Thyroid gland (tissue), 4 donors: ENCODE measurements at regions not wholly inside any gene's neighbourhood (a gene's known extent, or its start where the extent isn't known, plus 50 kb on each side); places are given as distances from the start of the nearest gene placed in this dataset.

ENCODE experiments used
- DNase-seq, 2 donors: peaks; one replicate each; pipeline ENCODE4 v3.0.0-alpha.2; 2019
- H3K27ac ChIP-seq, 3 donors: fragments of 200-600 bp; sonication (generic); 1 replicate in 2 of 3; 2 replicates in 1 of 3; pipeline ENCODE4 v1.5.1; 2016 to 2019; ENCODE audit warnings: mild to moderate bottlenecking in 1 of 3, moderate library complexity in 1 of 3
- H3K27me3 ChIP-seq: fragments of 200-600 bp; sonication (generic); one replicate; pipeline ENCODE4 v1.5.1; 2019
- H3K36me3 ChIP-seq, 2 donors: fragments of 200-600 bp; sonication (generic); one replicate each; pipeline ENCODE4 v1.5.1; 2016 to 2019
- H3K4me1 ChIP-seq, 2 donors: fragments of 200-600 bp; sonication (generic); one replicate each; pipeline ENCODE4 v1.5.1; 2017 to 2019
- H3K4me3 ChIP-seq, 3 donors: fragments of 200-600 bp; sonication (generic); replicated peaks in 1 of 3; 1 replicate in 2 of 3; 2 replicates in 1 of 3; pipeline ENCODE4 v1.5.1; 2016; ENCODE audit warnings: mild to moderate bottlenecking in 1 of 3
- H3K9me3 ChIP-seq: fragments of 200-600 bp; sonication (generic); one replicate; pipeline ENCODE4 v1.5.1; 2017
- CTCF ChIP-seq, 6 experiments: fragments of 200-600 bp in 3 of 6; fragments of 450-650 bp in 3 of 6; sonication (generic) in 3 of 6; IDR thresholded peaks; one replicate each; pipeline ENCODE4 v1.5.1; 2016 to 2019; ENCODE audit warnings: antibody characterized with exemption in 6 of 6, mild to moderate bottlenecking in 2 of 6, inconsistent platforms in 1 of 6, moderate library complexity in 1 of 6
- POLR2A ChIP-seq, 2 donors: fragments of 450-650 bp; IDR thresholded peaks; one replicate each; pipeline ENCODE4 v1.6.1; 2017; ENCODE audit warnings: antibody characterized with exemption in 2 of 2, mild to moderate bottlenecking in 2 of 2, moderate library complexity in 1 of 2
- WGBS, 2 donors: methylation state at CpG; one replicate each; pipeline ENCODE4 v1.1.5; 2017; 5-methylcytosine and 5-hydroxymethylcytosine counted together
- intact Hi-C: fragments of 100-400 bp; cut with DNase I; formaldehyde crosslinking; loops from one replicate; pipeline ENCODE4 v1.15.1; 2023

GRCh38 chr1:177812144-177812543 is 157.7 kb downstream of the SEC16B start:
- Histone ChIP-seq H3K4me3 (no peak overlapping the region), H3K36me3 (no peaks in the 10 kb centered on the region), H3K27ac (no peak overlapping the region), H3K4me1 (no peaks in the 10 kb centered on the region), H3K27me3 (no peaks in the 10 kb centered on the region), H3K9me3 (no peaks in the 10 kb centered on the region)
- TF ChIP-seq POLR2A (IDR thresholded peaks at IDR 0.05) (no peak), CTCF (IDR thresholded peaks at IDR 0.05) (no peak)
- DNase-seq, result no peak
- 81 to 86% methylated on average over 3 of the region's 3 CpGs for WGBS, 2 donors
- intact Hi-C loops, result no loop called here

GRCh38 chr1:177811429-177811828 is 158.4 kb downstream of the SEC16B start:
- no peak for DNase-seq
- Histone ChIP-seq H3K27me3 (no peaks in the 10 kb centered on the region), H3K36me3 (no peaks in the 10 kb centered on the region), H3K9me3 (no peaks in the 10 kb centered on the region), H3K4me1 (no peaks in the 10 kb centered on the region), H3K4me3 (no peak overlapping the region), H3K27ac (no peak overlapping the region)
- intact Hi-C loops, result no loop called here
- 75 to 81% methylated on average over 5 of the region's 5 CpGs for WGBS, 2 donors
- TF ChIP-seq CTCF (IDR thresholded peaks at IDR 0.05), result no peak
- TF ChIP-seq POLR2A (IDR thresholded peaks at IDR 0.05), result no peak

- Histone ChIP-seq H3K27ac (no peak overlapping the region), H3K9me3 (no peaks in the 10 kb centered on the region), H3K4me1 (no peaks in the 10 kb centered on the region), H3K27me3 (no peaks in the 10 kb centered on the region), H3K4me3 (no peak overlapping the region), H3K36me3 (no peaks in the 10 kb centered on the region)
- 67 to 72% methylated on average over 5 of the region's 5 CpGs for WGBS, 2 donors
- TF ChIP-seq POLR2A (IDR thresholded peaks at IDR 0.05) (no peak), CTCF (IDR thresholded peaks at IDR 0.05) (no peak)
- intact Hi-C loops, result no loop called here
- no peak for DNase-seq
Measured at GRCh38 chr1:177809819-177810218, 160.0 kb downstream of the SEC16B start.

DNA sequence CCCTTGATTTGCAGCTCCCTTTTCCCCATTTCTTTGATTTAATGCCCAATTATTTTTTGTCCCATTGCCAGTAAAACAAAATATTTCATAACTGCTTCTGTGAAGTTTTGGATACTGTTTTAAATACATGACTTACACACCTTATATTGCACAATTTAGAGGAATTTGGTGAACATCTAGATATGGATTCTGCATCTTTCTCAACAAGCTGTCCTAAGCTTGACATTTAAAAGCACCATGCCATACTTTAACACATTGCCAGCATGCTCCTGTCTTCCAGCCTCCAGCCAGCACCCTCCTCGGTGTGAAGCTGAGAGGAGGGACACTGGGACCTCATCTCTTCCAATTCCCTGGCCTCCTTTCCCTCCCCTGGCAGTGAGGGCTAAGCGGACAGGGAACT is 167.6 kb downstream of the SEC16B start:
- intact Hi-C loops, result no loop called here
- no peaks in the 10 kb centered on the region for H3K4me1 ChIP-seq
- no peaks in the 10 kb centered on the region for H3K9me3 ChIP-seq
- H3K4me3 ChIP-seq, result no peak overlapping the region
- no peaks in the 10 kb centered on the region for H3K36me3 ChIP-seq
- TF ChIP-seq CTCF (IDR thresholded peaks at IDR 0.05) (no peak), POLR2A (IDR thresholded peaks at IDR 0.05) (no peak)
- no peaks in the 10 kb centered on the region for H3K27me3 ChIP-seq
- WGBS, 2 donors, result 71 to 86% methylated on average over 2 of the region's 2 CpGs
- no peak overlapping the region for H3K27ac ChIP-seq
- DNase-seq, result no peak

- no peak overlapping the region for H3K4me3 ChIP-seq
- intact Hi-C loops, result no loop called here
- 88 to 91% methylated on average over 3 of the region's 3 CpGs for WGBS, 2 donors
Measured at GRCh38 chr1:177801790-177802189, 168.1 kb downstream of the SEC16B start.

More at GRCh38 chr1:177801790-177802189, 168.1 kb downstream of the SEC16B start:
- DNase-seq, result no peak
- no peak overlapping the region for H3K27ac ChIP-seq
- no peaks in the 10 kb centered on the region for H3K9me3 ChIP-seq
- H3K4me1 ChIP-seq, result no peaks in the 10 kb centered on the region
- H3K27me3 ChIP-seq, result no peaks in the 10 kb centered on the region
- no peaks in the 10 kb centered on the region for H3K36me3 ChIP-seq
- TF ChIP-seq CTCF (IDR thresholded peaks at IDR 0.05) (no peak), POLR2A (IDR thresholded peaks at IDR 0.05) (no peak)
